HepG2 (cell line): ENCODE measurements at regions not wholly inside any gene's neighbourhood (a gene's known extent, or its start where the extent isn't known, plus 50 kb on each side); places are given as distances from the start of the nearest gene placed in this dataset.

Experiments used
- ATAC-seq: fragments of 200-7000 bp; cut with Tn5 transposase; 3 replicates; pipeline ENCODE4 v1.9.1; 2020; ENCODE audit warnings: mild to moderate bottlenecking, moderate library complexity
- BruUV-seq: library from RNA; stranded (reverse); fragments of 400-500 nt; replicated peaks from 2 replicates; lab custom pipeline; 2021; lab: Mats Ljungman, UMichigan
- CTCF ChIA-PET: fragments of 300-600 bp; formaldehyde crosslinking; extraction: SDS; loops from one replicate; lab custom pipeline; 2021; ENCODE audit warnings: low total read pairs, inconsistent platforms, low intra/inter-chr PET ratio; lab: Yijun Ruan, JAX
- POLR2A ChIA-PET: fragments of 350-600 bp; sonication (Branson Sonifier 250); formaldehyde crosslinking; loops from one replicate; lab custom pipeline; 2020; ENCODE audit warnings: antibody characterized with exemption, inconsistent platforms; lab: Yijun Ruan, JAX
- DNase-seq: peaks from one replicate; pipeline ENCODE4 v3.0.0-alpha.2; 2015; ENCODE audit warnings: low spot score
- FAIRE-seq: peaks from 3 replicates; lab custom pipeline; 2011; peaks lifted over from hg19 to GRCh38; lab: Jason Lieb, UNC
- H2AFZ ChIP-seq: one replicate; pipeline ENCODE4 v1.6.1; 2011; ENCODE audit warnings: low read length, inconsistent platforms
- H3K27ac ChIP-seq: fragments of 300-600 bp; 3 replicates; pipeline ENCODE4 v1.8.0; 2011; ENCODE audit warnings: mixed run types, mild to moderate bottlenecking, mixed read lengths, low read length, inconsistent platforms; ENCODE audit not compliant: insufficient read depth; ENCODE audit errors: extremely low read length
- H3K27me3 ChIP-seq, 2 experiments: fragments of 200-600 bp in 1 of 2; 2 replicates in 1 of 2; 3 replicates in 1 of 2; pipeline versions ENCODE4 v1.6.0 to v1.8.0; 2011; ENCODE audit warnings: low read length in 2 of 2, mild to moderate bottlenecking in 2 of 2, moderate library complexity in 2 of 2, inconsistent platforms in 1 of 2; ENCODE audit not compliant: insufficient read depth in 2 of 2, control insufficient read depth in 1 of 2
- H3K36me3 ChIP-seq, 2 experiments: fragments of 200-600 bp in 1 of 2; replicated peaks in 1 of 2; 2 replicates in 1 of 2; 3 replicates in 1 of 2; pipeline versions ENCODE4 v1.5.1 to v1.8.0; 2011; ENCODE audit warnings: low read length in 2 of 2, inconsistent platforms in 1 of 2; ENCODE audit not compliant: insufficient read depth in 2 of 2, control insufficient read depth in 1 of 2
- H3K4me1 ChIP-seq: 2 replicates; pipeline ENCODE4 v1.5.1; 2012; ENCODE audit warnings: low read length, inconsistent platforms; ENCODE audit not compliant: insufficient read depth
- H3K4me2 ChIP-seq: 2 replicates; pipeline ENCODE4 v1.6.0; 2011; ENCODE audit warnings: low read depth, low read length, inconsistent platforms
- H3K4me3 ChIP-seq, 3 experiments: fragments of 200-600 bp in 1 of 3; sonication (generic), shearing (Covaris generic) in 1 of 3; replicated peaks in 1 of 3; 2 replicates each; pipeline ENCODE4 v1.5.1; 2011 to 2016; ENCODE audit warnings: low read length in 3 of 3, inconsistent platforms in 2 of 3, low read depth in 2 of 3, mild to moderate bottlenecking in 2 of 3, control low read depth in 1 of 3, mixed read lengths in 1 of 3; ENCODE audit not compliant: insufficient read depth in 1 of 3
- H3K79me2 ChIP-seq: one replicate; pipeline ENCODE4 v1.6.1; 2011; ENCODE audit warnings: low read length, inconsistent platforms; ENCODE audit not compliant: insufficient read depth
- H3K9ac ChIP-seq: 2 replicates; pipeline ENCODE4 v1.6.0; 2011; ENCODE audit warnings: mild to moderate bottlenecking, low read depth, low read length, inconsistent platforms; ENCODE audit not compliant: insufficient read depth
- H3K9me3 ChIP-seq: 2 replicates; pipeline ENCODE4 v1.5.1; 2012; ENCODE audit warnings: mild to moderate bottlenecking, low read length
- H4K20me1 ChIP-seq: 2 replicates; pipeline ENCODE4 v1.6.0; 2011; ENCODE audit warnings: inconsistent platforms, mild to moderate bottlenecking, low read length, moderate library complexity; ENCODE audit not compliant: insufficient read depth
- CREB1 ChIP-seq, 2 experiments: fragments of 450-650 bp in 1 of 2; IDR thresholded peaks; 2 replicates each; pipeline ENCODE4 v1.6.1; 2016 to 2017; ENCODE audit warnings: control low read depth in 1 of 2, mild to moderate bottlenecking in 1 of 2, missing compliant biosample characterization in 1 of 2, missing genetic modification characterization in 1 of 2
- HMG20A ChIP-seq: IDR thresholded peaks from 2 replicates; pipeline ENCODE4 v1.6.1; 2016; ENCODE audit warnings: borderline replicate concordance
- PAWR ChIP-seq: sonication (generic); formaldehyde crosslinking; IDR thresholded peaks from 2 replicates; pipeline ENCODE4 v1.4.0; 2020; ENCODE audit warnings: missing genetic modification reagents, mild to moderate bottlenecking, borderline replicate concordance
- PRDM15 ChIP-seq: sonication (generic); formaldehyde crosslinking; IDR thresholded peaks from 2 replicates; pipeline ENCODE4 v1.4.0; 2020; ENCODE audit warnings: missing genetic modification reagents
- SAFB2 ChIP-seq: sonication (generic); formaldehyde crosslinking; IDR thresholded peaks from 2 replicates; pipeline ENCODE4 v1.5.1; 2020; ENCODE audit warnings: missing genetic modification reagents, low read depth, mild to moderate bottlenecking, borderline replicate concordance
- ZNF235 ChIP-seq: sonication (generic); formaldehyde crosslinking; IDR thresholded peaks from 2 replicates; pipeline ENCODE4 v1.8.1; 2023; ENCODE audit warnings: mild to moderate bottlenecking, missing genetic modification reagents, borderline replicate concordance
- WGBS: methylation state at CpG from one replicate; pipeline ENCODE4 v1.1.6; 2017; ENCODE audit warnings: low lambda C conversion rate; 5-methylcytosine and 5-hydroxymethylcytosine counted together
- in situ Hi-C: cut with HindIII; loops from 2 replicates; pipeline ENCODE4 v1.10.0; 2017; ENCODE audit warnings: low pct_unique_long_range_greater_than_20kb; ENCODE audit not compliant: extremely low pct_ligation_motif_present
- intact Hi-C: fragments of 100-400 bp; cut with micrococcal nuclease; formaldehyde crosslinking; loops from one replicate; pipeline ENCODE4 v1.10.0; 2022; ENCODE audit not compliant: unreplicated experiment
- TF ChIP-seq, protein P1 (sequence below): IDR thresholded peaks from 2 replicates; pipeline ENCODE4 v1.6.1; 2012; ENCODE audit warnings: low read depth, low read length, improper control_type of control experiment
- TF ChIP-seq, protein P2 (sequence below): sonication (generic); formaldehyde crosslinking; IDR thresholded peaks from 2 replicates; pipeline ENCODE4 v1.5.1; 2020; ENCODE audit warnings: missing genetic modification reagents, mild to moderate bottlenecking, borderline replicate concordance

- TF ChIP-seq, protein P1, sequence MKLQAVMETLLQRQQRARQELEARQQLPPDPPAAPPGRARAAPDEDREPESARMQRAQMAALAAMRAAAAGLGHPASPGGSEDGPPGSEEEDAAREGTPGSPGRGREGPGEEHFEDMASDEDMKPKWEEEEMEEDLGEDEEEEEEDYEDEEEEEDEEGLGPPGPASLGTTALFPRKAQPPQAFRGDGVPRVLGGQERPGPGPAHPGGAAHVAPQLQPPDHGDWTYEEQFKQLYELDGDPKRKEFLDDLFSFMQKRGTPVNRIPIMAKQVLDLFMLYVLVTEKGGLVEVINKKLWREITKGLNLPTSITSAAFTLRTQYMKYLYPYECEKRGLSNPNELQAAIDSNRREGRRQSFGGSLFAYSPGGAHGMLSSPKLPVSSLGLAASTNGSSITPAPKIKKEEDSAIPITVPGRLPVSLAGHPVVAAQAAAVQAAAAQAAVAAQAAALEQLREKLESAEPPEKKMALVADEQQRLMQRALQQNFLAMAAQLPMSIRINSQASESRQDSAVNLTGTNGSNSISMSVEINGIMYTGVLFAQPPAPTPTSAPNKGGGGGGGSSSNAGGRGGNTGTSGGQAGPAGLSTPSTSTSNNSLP, result no peak
- TF ChIP-seq, all 625 proteins: peak for 0
These were observed 78.6 kb upstream of the SHANK2 start (continued) for GRCh38 chr11:71330996-71331395.

DNA sequence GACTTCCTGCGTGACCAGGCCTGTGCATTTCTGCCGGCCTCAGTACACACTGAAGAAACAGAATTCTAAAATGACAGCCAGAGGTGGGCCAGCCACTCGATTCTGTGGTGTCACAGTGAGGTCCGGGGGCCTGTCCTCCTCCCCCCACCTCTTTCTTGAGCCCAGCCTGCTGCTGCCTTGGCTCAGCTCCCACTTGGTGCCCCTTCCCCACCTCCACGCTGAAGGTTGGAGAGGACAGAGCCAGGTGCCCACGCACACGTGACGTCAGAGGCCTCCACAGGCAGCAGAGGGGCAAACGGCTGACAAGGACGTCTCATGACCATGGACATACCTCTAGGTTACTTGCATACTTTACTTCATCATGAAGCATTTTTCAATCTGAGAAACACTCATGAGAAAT, 78.0 kb upstream of the SHANK2 start:
- no peak overlapping the region for H3K27ac ChIP-seq
- no peak overlapping the region for H3K4me3 ChIP-seq
- intact Hi-C loops, result no loop called here
- H3K79me2 ChIP-seq, result no peaks in the 10 kb centered on the region
- peaks cover 13% of the 10 kb centered on the region for H3K9me3 ChIP-seq
- no peak for FAIRE-seq
- no peak overlapping the region for H3K4me2 ChIP-seq
- ChIA-PET POLR2A (no interaction called here), CTCF (no interaction called here)
- BruUV-seq, result no TSS peak
- no peaks in the 10 kb centered on the region for H4K20me1 ChIP-seq
- no peak for ATAC-seq
- no peaks in the 10 kb centered on the region for H3K36me3 ChIP-seq
- in situ Hi-C loops, result no loop called here
- TF ChIP-seq HMG20A (CRISPR knock-in tag) (no peak), CREB1 (IDR thresholded peaks at IDR 0.05) (peak; percentile 90), CREB1 (CRISPR knock-in tag; IDR thresholded peaks at IDR 0.05) (no peak), PAWR (CRISPR knock-in tag) (no peak), ZNF235 (CRISPR knock-in tag) (no peak), SAFB2 (no peak), PRDM15 (CRISPR knock-in tag) (no peak)
- TF ChIP-seq, protein P2, sequence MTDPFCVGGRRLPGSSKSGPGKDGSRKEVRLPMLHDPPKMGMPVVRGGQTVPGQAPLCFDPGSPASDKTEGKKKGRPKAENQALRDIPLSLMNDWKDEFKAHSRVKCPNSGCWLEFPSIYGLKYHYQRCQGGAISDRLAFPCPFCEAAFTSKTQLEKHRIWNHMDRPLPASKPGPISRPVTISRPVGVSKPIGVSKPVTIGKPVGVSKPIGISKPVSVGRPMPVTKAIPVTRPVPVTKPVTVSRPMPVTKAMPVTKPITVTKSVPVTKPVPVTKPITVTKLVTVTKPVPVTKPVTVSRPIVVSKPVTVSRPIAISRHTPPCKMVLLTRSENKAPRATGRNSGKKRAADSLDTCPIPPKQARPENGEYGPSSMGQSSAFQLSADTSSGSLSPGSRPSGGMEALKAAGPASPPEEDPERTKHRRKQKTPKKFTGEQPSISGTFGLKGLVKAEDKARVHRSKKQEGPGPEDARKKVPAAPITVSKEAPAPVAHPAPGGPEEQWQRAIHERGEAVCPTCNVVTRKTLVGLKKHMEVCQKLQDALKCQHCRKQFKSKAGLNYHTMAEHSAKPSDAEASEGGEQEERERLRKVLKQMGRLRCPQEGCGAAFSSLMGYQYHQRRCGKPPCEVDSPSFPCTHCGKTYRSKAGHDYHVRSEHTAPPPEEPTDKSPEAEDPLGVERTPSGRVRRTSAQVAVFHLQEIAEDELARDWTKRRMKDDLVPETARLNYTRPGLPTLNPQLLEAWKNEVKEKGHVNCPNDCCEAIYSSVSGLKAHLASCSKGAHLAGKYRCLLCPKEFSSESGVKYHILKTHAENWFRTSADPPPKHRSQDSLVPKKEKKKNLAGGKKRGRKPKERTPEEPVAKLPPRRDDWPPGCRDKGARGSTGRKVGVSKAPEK (CRISPR knock-in tag), result no peak
- TF ChIP-seq, all 625 proteins: peak for 1
- no peak overlapping the region for H2AFZ ChIP-seq
- peaks cover 19% of the 10 kb centered on the region for H3K4me1 ChIP-seq
- H3K9ac ChIP-seq, result no peak overlapping the region
- peaks cover 1 to 41% of the 10 kb centered on the region in 2 experiments for H3K27me3 ChIP-seq
- 35% methylated on average over 7 of the region's 10 CpGs for WGBS
- no peak for DNase-seq
